DND-41 (cell line): ENCODE measurements at regions not wholly inside any gene's neighbourhood (a gene's known extent, or its start where the extent isn't known, plus 50 kb on each side); places are given as distances from the start of the nearest gene placed in this dataset.

ENCODE experiments used
- CTCF ChIP-seq: IDR thresholded peaks from 2 replicates; pipeline ENCODE4 v1.5.1; 2012; ENCODE audit warnings: borderline replicate concordance, low read length, moderate library complexity, mild to moderate bottlenecking; ENCODE audit not compliant: poor library complexity, severe bottlenecking; ENCODE audit errors: extremely low read depth
- EZH2 ChIP-seq: IDR thresholded peaks from 3 replicates; pipeline ENCODE4 v1.6.1; 2012; ENCODE audit warnings: borderline replicate concordance, low read depth, mild to moderate bottlenecking, moderate library complexity, low read length, inconsistent platforms; ENCODE audit not compliant: severe bottlenecking

- TF ChIP-seq CTCF (no peak), EZH2 (no peak)
Observed at GRCh38 chr10:6972226-6972625, 392.1 kb upstream of the PRKCQ start.
